ENCODE measurements at regions not wholly inside any gene's neighbourhood (a gene's known extent, or its start where the extent isn't known, plus 50 kb on each side); places are given as distances from the start of the nearest gene placed in this dataset.

DNA sequence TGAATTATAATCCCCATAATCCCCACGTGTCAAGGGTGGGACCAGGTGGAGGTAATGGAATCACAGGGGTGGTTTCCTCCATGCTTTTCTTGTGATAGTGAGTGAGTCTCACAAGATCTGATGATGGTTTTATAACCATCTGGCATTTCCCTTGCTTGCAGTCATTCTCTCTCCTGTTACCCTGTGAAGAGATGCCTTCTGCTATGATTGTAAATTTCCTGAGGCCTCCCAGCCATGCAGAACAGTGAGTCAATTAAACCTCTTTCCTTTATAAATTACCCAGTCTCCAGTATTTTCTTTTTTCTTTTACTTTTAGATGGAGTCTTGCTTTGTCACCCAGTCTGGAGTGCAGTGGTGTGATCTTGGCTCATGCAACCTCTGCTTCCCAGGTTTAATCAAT lies 182.7 kb upstream of the SEMA6A start:
- no peak overlapping the region for H3K4me3 Mint-ChIP-seq
- no peak overlapping the region for H3K9ac ChIP-seq (ENCODE audit: extremely low read depth, insufficient read length, low read length)
- no peak overlapping the region for H4K8ac ChIP-seq (replicated peaks; ENCODE audit: insufficient read length, low read depth, low read length)
- H4K20me1 ChIP-seq (ENCODE audit: control insufficient read depth, insufficient read depth, insufficient read length), result no peaks in the 10 kb centered on the region
- peaks cover 11 to 26% (median 21%) of the 10 kb centered on the region in 3 experiments for H3K36me3 Mint-ChIP-seq (ENCODE audit: insufficient read depth in 1 of 3, low read depth in 3 of 3)
- no peaks in the 10 kb centered on the region for H3K27me3 ChIP-seq (ENCODE audit: insufficient read depth, low read length)
- TF ChIP-seq CTCF (conservative IDR thresholded peaks at IDR 0.05), result no peak
- no peak for DNase-seq
- H3K27me3 Mint-ChIP-seq (ENCODE audit: low read depth), result peaks cover 4% of the 10 kb centered on the region; the same call in 1 of the 2 replicates
- no peak overlapping the region for H2BK120ac ChIP-seq (ENCODE audit: low read depth, low read length, poor library complexity, severe bottlenecking)
- no peak overlapping the region for H3K14ac ChIP-seq (ENCODE audit: insufficient read depth, low read length)
- H2AFZ ChIP-seq (ENCODE audit: low read length), result no peak overlapping the region
- no peak overlapping the region for H2BK5ac ChIP-seq (ENCODE audit: insufficient read length, low read length)
- H3K4me1 ChIP-seq (ENCODE audit: insufficient read depth, low read length), result peaks cover 14% of the 10 kb centered on the region; the same call in 1 of the 2 replicates
- H3T11ph ChIP-seq (ENCODE audit: low read length), result no peak overlapping the region
- no peak overlapping the region for H3K4me2 ChIP-seq (ENCODE audit: insufficient read depth, insufficient read length, low read length)
- no CpG with 5 or more reads among the region's 1 CpG for WGBS (ENCODE audit: extremely low coverage, insufficient read length, low lambda C conversion rate)
- no peak overlapping the region for H3K27ac ChIP-seq (ENCODE audit: insufficient read length, low read depth, low read length)
- peaks cover 62 to 71% of the 10 kb centered on the region in 2 experiments for H3K4me1 Mint-ChIP-seq
- peaks cover 23% of the 10 kb centered on the region in 2 experiments for H3K9me3 Mint-ChIP-seq
- H2AK5ac ChIP-seq (ENCODE audit: insufficient read length, low read length), result no peak overlapping the region
- no peak overlapping the region for H3K56ac ChIP-seq (ENCODE audit: insufficient read length, low read depth, low read length)
- no peak overlapping the region for H3K18ac ChIP-seq (ENCODE audit: insufficient read length, low read depth, low read length)
- no peak overlapping the region for H3K27ac Mint-ChIP-seq
- H2BK20ac ChIP-seq (ENCODE audit: low read depth, low read length, poor library complexity, severe bottlenecking), result no peak overlapping the region
- no peaks in the 10 kb centered on the region for H3K79me1 ChIP-seq (ENCODE audit: insufficient read depth, low read depth, low read length, poor library complexity, severe bottlenecking)
- H2BK15ac ChIP-seq (ENCODE audit: low read depth, low read length), result no peak overlapping the region
- H3K23ac ChIP-seq (ENCODE audit: insufficient read length, low read depth, low read length), result no peak overlapping the region
- H3K23me2 ChIP-seq (ENCODE audit: insufficient read length, low read depth, low read length, poor library complexity, severe bottlenecking), result no peaks in the 10 kb centered on the region
- H2BK12ac ChIP-seq (ENCODE audit: insufficient read length, low read depth, low read length), result no peak overlapping the region
- no peak overlapping the region for H4K5ac ChIP-seq (ENCODE audit: insufficient read length, low read depth, low read length)
- H3K79me2 ChIP-seq (ENCODE audit: insufficient read depth, low read length), result no peaks in the 10 kb centered on the region
- H4K91ac ChIP-seq (ENCODE audit: insufficient read length, low read depth, low read length), result no peak overlapping the region
- H3K9me3 ChIP-seq (ENCODE audit: control insufficient read depth, low read depth, low read length), result no peaks in the 10 kb centered on the region
- no peak overlapping the region for H3K4ac ChIP-seq (ENCODE audit: low read depth, low read length)
